Fibroblast of villous mesenchyme (primary cell): ENCODE measurements at regions not wholly inside any gene's neighbourhood (a gene's known extent, or its start where the extent isn't known, plus 50 kb on each side); places are given as distances from the start of the nearest gene placed in this dataset.

Source experiments
- DNase-seq: peaks from one replicate; pipeline ENCODE4 v3.0.0-alpha.2; 2010; ENCODE audit warnings: low read depth
- H3K4me3 ChIP-seq: 2 replicates; pipeline ENCODE4 v1.5.1; 2011; ENCODE audit warnings: low read depth, mild to moderate bottlenecking, low read length
- TF ChIP-seq, protein P1 (sequence below): IDR thresholded peaks from 2 replicates; pipeline ENCODE4 v1.5.1; 2012; ENCODE audit warnings: low read depth, mild to moderate bottlenecking, low read length; ENCODE audit not compliant: insufficient read depth

DNA sequence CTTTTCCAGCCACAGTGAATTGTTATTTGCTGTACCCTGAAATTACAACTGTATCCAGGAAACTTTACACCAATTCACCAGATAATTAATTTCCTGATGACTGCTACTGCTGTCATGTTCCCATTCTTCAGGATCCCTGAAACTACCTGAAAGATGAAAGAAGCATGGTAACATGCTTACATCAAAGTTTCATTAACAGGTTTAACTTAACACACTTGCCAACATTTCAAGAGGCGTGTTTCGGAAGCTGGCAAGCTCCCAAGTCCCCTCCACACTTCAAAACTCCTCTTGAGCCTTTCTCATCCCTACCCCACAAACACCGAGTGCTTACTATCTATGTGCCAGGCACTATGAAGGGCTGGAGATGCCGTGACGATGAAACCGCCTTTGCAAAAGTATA lies 88.6 kb downstream of the MPP7 start:
- TF ChIP-seq, protein P1, sequence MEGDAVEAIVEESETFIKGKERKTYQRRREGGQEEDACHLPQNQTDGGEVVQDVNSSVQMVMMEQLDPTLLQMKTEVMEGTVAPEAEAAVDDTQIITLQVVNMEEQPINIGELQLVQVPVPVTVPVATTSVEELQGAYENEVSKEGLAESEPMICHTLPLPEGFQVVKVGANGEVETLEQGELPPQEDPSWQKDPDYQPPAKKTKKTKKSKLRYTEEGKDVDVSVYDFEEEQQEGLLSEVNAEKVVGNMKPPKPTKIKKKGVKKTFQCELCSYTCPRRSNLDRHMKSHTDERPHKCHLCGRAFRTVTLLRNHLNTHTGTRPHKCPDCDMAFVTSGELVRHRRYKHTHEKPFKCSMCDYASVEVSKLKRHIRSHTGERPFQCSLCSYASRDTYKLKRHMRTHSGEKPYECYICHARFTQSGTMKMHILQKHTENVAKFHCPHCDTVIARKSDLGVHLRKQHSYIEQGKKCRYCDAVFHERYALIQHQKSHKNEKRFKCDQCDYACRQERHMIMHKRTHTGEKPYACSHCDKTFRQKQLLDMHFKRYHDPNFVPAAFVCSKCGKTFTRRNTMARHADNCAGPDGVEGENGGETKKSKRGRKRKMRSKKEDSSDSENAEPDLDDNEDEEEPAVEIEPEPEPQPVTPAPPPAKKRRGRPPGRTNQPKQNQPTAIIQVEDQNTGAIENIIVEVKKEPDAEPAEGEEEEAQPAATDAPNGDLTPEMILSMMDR: no peak
- no peak overlapping the region for H3K4me3 ChIP-seq
- DNase-seq: no peak

DNA sequence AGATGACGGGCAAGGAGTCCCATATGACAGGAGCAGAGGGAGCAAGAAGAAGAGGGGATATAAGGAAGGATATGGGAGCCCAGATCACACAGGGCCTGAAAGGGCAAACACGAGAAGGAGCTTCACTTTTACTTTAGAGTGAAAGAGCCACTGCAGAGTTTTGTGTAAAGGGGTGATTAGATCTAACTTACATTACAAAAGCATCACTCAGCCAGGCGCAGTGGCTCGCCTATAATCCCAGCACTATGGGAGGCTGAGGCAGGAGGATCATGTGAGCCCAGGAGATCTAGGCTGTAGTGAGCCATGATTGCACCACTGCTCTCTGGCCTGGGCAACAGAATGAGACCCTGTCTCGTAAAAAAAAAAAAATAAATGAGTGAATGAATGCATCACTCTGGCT lies 91.1 kb downstream of the MPP7 start:
- no peak for DNase-seq
- H3K4me3 ChIP-seq: no peak overlapping the region
- TF ChIP-seq, protein P1: no peak

DNA sequence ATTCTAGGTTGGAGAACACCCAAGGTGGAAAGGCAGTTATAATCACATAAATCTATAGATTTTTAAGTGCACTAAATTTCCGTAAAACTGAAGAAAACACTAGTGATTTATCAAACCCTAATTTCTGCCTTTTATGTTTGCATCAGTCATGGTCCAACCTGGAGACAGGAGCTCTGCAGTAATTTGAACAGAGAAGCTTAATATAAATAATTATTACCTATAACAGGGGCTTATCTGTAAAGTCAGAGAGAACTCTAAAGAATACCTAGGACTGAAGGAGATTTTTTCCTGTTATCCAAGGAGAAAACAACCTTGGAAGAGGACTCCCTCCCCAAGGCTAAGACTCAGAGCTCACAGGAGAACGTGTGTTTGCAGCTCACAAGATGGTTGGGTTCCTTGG lies 95.1 kb downstream of the MPP7 start:
- DNase-seq: no peak
- H3K4me3 ChIP-seq: no peak overlapping the region
- TF ChIP-seq, protein P1: no peak

DNA sequence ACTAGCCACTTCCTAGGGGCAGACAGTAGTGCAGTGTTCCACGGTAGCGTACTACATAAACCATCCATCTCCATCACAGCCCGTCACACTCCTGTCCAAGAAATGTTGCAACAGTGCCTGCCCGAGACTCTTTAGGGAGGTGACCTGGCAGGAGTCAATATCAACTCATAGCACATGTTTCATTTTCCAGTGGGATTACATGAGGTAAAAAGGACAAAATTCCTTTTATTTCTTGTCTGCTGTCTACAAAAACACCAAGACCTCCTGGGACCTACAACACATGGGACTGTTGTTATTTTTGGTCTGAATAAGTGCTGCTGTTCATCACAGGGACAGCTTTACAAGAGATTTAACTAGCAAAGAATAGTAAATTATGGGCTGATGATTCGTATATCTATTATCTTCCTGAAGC lies 99.9 kb downstream of the MPP7 start:
- TF ChIP-seq, protein P1: no peak
- no peak overlapping the region for H3K4me3 ChIP-seq
- peak; percentile 45 for DNase-seq

DNA sequence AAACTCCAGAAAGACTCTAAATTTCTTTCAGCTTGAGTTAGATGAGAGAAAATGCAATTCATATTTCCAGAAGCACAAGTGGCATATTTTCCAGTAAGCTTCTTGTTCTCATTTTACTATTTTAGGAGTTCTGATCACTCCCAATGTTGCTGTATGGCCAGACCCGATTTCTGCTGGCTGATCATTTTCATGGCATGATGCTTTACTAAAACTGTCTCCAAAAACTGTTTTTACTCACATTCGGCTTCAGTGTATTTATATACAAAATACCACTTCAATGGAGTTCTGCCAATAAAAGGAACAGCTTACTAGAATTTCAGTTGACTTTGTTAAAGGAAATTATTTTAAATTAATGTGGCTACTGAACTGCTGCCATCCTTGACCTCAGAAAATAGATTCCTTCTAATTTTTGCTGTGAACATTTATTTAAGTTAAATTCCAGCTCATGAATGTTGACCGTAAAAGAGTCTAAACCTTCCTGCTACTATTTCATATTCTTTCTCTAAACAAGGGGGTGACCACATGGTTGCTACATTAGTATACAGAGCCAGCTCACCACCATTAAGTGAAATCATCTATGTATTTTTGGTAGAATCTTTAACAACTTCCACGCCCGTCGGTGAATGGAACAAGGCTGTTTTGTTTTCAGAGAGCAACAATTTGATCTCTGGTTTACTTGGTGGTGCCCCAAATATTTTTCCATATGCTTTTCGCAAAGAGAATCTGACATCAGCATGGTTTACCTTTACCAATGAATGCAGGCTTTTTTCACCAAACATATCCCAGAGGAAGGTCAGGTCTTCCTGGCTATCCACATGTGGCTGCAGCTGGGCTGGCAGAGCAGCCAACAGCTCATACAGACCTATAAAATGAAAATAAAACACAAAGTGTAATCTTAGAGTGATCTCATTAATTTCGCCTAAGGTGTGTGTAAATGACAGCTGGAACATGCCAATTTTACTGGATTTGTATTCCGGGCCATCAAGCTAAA lies 101.2 kb downstream of the MPP7 start:
- no peak overlapping the region for H3K4me3 ChIP-seq
- no peak for DNase-seq
- TF ChIP-seq, protein P1: no peak

DNA sequence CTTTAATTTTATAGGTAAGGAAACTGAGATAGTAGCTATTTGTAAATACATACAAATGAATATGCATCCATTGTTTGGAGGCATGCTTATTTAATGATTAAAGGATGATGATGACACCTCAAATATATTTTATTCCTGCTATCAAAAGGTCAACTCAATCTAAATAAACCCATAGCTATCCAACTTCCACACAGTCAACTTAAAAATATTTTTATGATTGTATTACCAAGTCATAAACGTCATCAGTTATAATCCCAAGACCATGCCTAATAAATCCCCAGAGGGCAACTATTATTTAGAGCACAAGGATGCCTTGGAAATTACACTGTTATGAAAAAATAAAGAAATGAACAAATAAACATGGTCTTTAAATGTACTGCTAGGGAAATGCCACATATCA lies 102.1 kb downstream of the MPP7 start:
- no peak for DNase-seq
- no peak overlapping the region for H3K4me3 ChIP-seq
- TF ChIP-seq, protein P1: no peak
